ENCODE measurements at regions not wholly inside any gene's neighbourhood (a gene's known extent, or its start where the extent isn't known, plus 50 kb on each side); places are given as distances from the start of the nearest gene placed in this dataset.
A peak's percentile ranks its signal among the peaks of the same experiment; 100 is the strongest.

DNA sequence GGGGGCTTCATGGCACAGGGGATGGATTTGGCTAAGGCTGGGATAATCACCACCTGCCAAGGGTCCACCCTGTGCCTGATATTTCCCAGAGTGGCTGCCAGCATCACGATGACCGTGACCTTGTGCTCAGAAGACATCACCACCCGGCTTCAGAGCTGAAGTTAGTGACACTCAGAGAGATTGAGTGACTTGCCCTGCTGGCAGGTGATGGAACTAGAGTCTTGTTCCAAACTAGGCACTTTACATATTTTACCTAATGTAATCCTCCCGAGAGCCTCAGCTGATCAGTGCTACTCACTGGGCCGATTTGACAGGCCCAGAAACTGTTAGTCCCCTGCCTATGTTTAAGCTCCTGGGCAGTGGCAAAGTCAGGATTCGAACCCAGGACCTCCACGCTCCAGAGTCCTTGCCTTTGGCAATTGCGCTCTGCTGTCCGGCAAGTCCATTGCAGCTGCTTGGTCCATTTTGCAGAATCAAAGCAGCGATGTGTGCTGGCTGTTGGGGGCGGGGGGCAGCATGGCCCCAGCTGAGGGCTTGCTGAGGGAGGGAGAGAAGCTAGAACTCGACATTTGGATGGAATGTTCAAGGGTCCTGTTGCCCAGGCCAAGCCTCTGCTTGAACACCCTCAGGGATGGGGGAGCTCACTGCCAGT lies 74.8 kb upstream of the GATA2 start:
- H3K79me2 ChIP-seq (ENCODE audit: insufficient read depth, low read length): no peaks in the 10 kb centered on the region
- no peaks in the 10 kb centered on the region for H3K9me3 ChIP-seq (ENCODE audit: low read length)
- H2AFZ ChIP-seq (ENCODE audit: low read length): no peak overlapping the region
- FAIRE-seq (no peak), ATAC-seq (peak; percentile 43), DNase-seq (ENCODE audit: low spot score) (no peak)
- no peak for TF ChIP-seq RARG (CRISPR knock-in tag; IDR thresholded peaks at IDR 0.05; ENCODE audit: low read depth)
- WGBS (ENCODE audit: low lambda C conversion rate): 7% methylated on average over 6 of the region's 12 CpGs
- ChIA-PET POLR2A (no interaction called here), CTCF (ENCODE audit: low intra/inter-chr PET ratio, low total read pairs) (no interaction called here)
- peaks cover 2 to 50% of the 10 kb centered on the region in 2 experiments; a peak in 3 of 5 replicates for H3K27me3 ChIP-seq (ENCODE audit: control insufficient read depth in 1 of 2, insufficient read depth in 2 of 2, low read length in 2 of 2)
- H3K36me3 ChIP-seq (replicated peaks in 1 of 2; ENCODE audit: control insufficient read depth in 1 of 2, insufficient read depth in 2 of 2, low read length in 2 of 2): no peaks in the 10 kb centered on the region
- no peaks in the 10 kb centered on the region for H3K4me1 ChIP-seq (ENCODE audit: insufficient read depth, low read length)
- no TSS peak for BruUV-seq (replicated peaks)
- H3K4me2 ChIP-seq (ENCODE audit: low read depth, low read length): no peak overlapping the region
- intact Hi-C loops (cut with micrococcal nuclease; ENCODE audit: unreplicated experiment) (no loop called here), in situ Hi-C loops (cut with HindIII; ENCODE audit: extremely low pct_ligation_motif_present, low pct_unique_long_range_greater_than_20kb) (no loop called here)
- H4K20me1 ChIP-seq (ENCODE audit: insufficient read depth, low read length): no peaks in the 10 kb centered on the region
- H3K9ac ChIP-seq (ENCODE audit: insufficient read depth, low read depth, low read length): no peak overlapping the region
- H3K27ac ChIP-seq (ENCODE audit: extremely low read length, insufficient read depth, low read length): no peak overlapping the region
- no peak overlapping the region for H3K4me3 ChIP-seq (replicated peaks in 1 of 3; ENCODE audit: insufficient read depth in 1 of 3, low read depth in 2 of 3, low read length in 3 of 3)

DNA sequence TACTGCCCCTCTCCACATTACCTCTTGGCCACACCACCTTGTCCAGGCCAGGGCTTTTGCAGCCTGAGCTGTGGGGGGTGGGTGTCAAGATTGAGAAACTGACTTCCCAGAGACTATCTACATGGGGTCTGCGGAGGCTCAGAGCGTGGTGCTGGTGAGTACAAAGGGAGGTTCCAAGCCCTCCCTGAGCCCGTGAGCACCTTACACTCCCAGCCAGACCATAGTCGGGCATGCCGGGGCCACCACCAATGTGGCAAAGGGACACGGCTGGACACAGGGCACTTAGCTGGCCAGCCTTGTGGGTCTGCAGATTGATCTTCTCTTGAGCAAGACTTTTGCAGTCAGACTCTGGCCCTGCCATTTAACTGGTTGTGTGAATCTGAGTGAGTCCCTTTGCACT lies 74.1 kb upstream of the GATA2 start:
- CTCF ChIA-PET (ENCODE audit: low intra/inter-chr PET ratio, low total read pairs): no interaction called here

More for the DNA sequence above, 74.1 kb upstream of the GATA2 start:
- Histone ChIP-seq H4K20me1 (ENCODE audit: insufficient read depth, low read length) (no peaks in the 10 kb centered on the region), H3K4me3 (replicated peaks in 1 of 3; ENCODE audit: insufficient read depth in 1 of 3, low read depth in 2 of 3, low read length in 3 of 3) (no peak overlapping the region), H3K4me2 (ENCODE audit: low read depth, low read length) (no peak overlapping the region), H3K36me3 (replicated peaks in 1 of 2; ENCODE audit: control insufficient read depth in 1 of 2, insufficient read depth in 2 of 2, low read length in 2 of 2) (no peaks in the 10 kb centered on the region), H3K4me1 (ENCODE audit: insufficient read depth, low read length) (no peaks in the 10 kb centered on the region), H3K9me3 (ENCODE audit: low read length) (no peaks in the 10 kb centered on the region), H3K79me2 (ENCODE audit: insufficient read depth, low read length) (no peaks in the 10 kb centered on the region), H2AFZ (ENCODE audit: low read length) (no peak overlapping the region), H3K27ac (ENCODE audit: extremely low read length, insufficient read depth, low read length) (no peak overlapping the region), H3K9ac (ENCODE audit: insufficient read depth, low read depth, low read length) (no peak overlapping the region), H3K27me3 (ENCODE audit: control insufficient read depth in 1 of 2, insufficient read depth in 2 of 2, low read length in 2 of 2) (peaks cover 2 to 45% of the 10 kb centered on the region in 2 experiments; a peak in 3 of 5 replicates)
- POLR2A ChIA-PET: no interaction called here
- intact Hi-C loops (cut with micrococcal nuclease; ENCODE audit: unreplicated experiment): no loop called here
- TF ChIP-seq ZSCAN25 (CRISPR knock-in tag; IDR thresholded peaks at IDR 0.05) (no peak), ZNF101 (CRISPR knock-in tag; IDR thresholded peaks at IDR 0.05; ENCODE audit: borderline replicate concordance, low read depth) (no peak), HOXA3 (CRISPR knock-in tag; IDR thresholded peaks at IDR 0.05) (no peak), TCF7 (IDR thresholded peaks at IDR 0.05; ENCODE audit: low read depth) (no peak), HMG20B (CRISPR knock-in tag; conservative IDR thresholded peaks at IDR 0.05) (no peak), PITX1 (CRISPR knock-in tag; IDR thresholded peaks at IDR 0.05) (no peak), ZNF160 (CRISPR knock-in tag; IDR thresholded peaks at IDR 0.05) (no peak), SMARCC2 (IDR thresholded peaks at IDR 0.05) (no peak), ZNF83 (CRISPR knock-in tag; IDR thresholded peaks at IDR 0.05; ENCODE audit: borderline replicate concordance) (no peak), ZNF382 (CRISPR knock-in tag; IDR thresholded peaks at IDR 0.05; ENCODE audit: borderline replicate concordance) (no peak), REL (CRISPR knock-in tag; conservative IDR thresholded peaks at IDR 0.05) (no peak)
- TF ChIP-seq, protein P1, sequence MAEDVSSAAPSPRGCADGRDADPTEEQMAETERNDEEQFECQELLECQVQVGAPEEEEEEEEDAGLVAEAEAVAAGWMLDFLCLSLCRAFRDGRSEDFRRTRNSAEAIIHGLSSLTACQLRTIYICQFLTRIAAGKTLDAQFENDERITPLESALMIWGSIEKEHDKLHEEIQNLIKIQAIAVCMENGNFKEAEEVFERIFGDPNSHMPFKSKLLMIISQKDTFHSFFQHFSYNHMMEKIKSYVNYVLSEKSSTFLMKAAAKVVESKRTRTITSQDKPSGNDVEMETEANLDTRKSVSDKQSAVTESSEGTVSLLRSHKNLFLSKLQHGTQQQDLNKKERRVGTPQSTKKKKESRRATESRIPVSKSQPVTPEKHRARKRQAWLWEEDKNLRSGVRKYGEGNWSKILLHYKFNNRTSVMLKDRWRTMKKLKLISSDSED (CRISPR knock-in tag; IDR thresholded peaks at IDR 0.05): no peak
- TF ChIP-seq, protein P2, sequence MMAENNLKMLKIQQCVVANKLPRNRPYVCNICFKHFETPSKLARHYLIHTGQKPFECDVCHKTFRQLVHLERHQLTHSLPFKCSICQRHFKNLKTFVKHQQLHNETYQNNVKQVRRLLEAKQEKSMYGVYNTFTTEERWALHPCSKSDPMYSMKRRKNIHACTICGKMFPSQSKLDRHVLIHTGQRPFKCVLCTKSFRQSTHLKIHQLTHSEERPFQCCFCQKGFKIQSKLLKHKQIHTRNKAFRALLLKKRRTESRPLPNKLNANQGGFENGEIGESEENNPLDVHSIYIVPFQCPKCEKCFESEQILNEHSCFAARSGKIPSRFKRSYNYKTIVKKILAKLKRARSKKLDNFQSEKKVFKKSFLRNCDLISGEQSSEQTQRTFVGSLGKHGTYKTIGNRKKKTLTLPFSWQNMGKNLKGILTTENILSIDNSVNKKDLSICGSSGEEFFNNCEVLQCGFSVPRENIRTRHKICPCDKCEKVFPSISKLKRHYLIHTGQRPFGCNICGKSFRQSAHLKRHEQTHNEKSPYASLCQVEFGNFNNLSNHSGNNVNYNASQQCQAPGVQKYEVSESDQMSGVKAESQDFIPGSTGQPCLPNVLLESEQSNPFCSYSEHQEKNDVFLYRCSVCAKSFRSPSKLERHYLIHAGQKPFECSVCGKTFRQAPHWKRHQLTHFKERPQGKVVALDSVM (CRISPR knock-in tag; IDR thresholded peaks at IDR 0.05): no peak
- TF ChIP-seq, protein P3, sequence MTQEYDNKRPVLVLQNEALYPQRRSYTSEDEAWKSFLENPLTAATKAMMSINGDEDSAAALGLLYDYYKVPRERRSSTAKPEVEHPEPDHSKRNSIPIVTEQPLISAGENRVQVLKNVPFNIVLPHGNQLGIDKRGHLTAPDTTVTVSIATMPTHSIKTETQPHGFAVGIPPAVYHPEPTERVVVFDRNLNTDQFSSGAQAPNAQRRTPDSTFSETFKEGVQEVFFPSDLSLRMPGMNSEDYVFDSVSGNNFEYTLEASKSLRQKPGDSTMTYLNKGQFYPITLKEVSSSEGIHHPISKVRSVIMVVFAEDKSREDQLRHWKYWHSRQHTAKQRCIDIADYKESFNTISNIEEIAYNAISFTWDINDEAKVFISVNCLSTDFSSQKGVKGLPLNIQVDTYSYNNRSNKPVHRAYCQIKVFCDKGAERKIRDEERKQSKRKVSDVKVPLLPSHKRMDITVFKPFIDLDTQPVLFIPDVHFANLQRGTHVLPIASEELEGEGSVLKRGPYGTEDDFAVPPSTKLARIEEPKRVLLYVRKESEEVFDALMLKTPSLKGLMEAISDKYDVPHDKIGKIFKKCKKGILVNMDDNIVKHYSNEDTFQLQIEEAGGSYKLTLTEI (CRISPR knock-in tag; conservative IDR thresholded peaks at IDR 0.05): no peak
- FAIRE-seq (no peak), DNase-seq (ENCODE audit: low spot score) (no peak), ATAC-seq (peak; percentile 22; the same call in 2 of the 3 replicates)
- BruUV-seq (replicated peaks): no TSS peak
- in situ Hi-C loops (cut with HindIII; ENCODE audit: extremely low pct_ligation_motif_present, low pct_unique_long_range_greater_than_20kb): no loop called here
- WGBS (ENCODE audit: low lambda C conversion rate): no CpG with 5 or more reads among the region's 6 CpGs
